Left colon (tissue), 2 donors: ENCODE measurements at regions not wholly inside any gene's neighbourhood (a gene's known extent, or its start where the extent isn't known, plus 50 kb on each side); places are given as distances from the start of the nearest gene placed in this dataset.

ENCODE experiments used
- ATAC-seq: fragments of 200-7000 bp; cut with Tn5 transposase; one replicate; pipeline ENCODE4 v1.9.1; 2020; ENCODE audit warnings: mild to moderate bottlenecking, moderate library complexity
- DNase-seq, 2 donors: peaks; one replicate each; pipeline ENCODE4 v3.0.0-alpha.2; 2020
- intact Hi-C, 2 donors: fragments of 100-400 bp; cut with DNase I in 1 of 2; cut with micrococcal nuclease in 1 of 2; formaldehyde crosslinking; loops; one replicate each; pipeline versions ENCODE4 v1.11.2 to v1.14.0; 2022; cut with DNase I, micrococcal nuclease
- donor health status: DM: no; HTN: no; CAD: no.
- donor health status: DM: yes; HTN: yes; CAD: no.

DNA sequence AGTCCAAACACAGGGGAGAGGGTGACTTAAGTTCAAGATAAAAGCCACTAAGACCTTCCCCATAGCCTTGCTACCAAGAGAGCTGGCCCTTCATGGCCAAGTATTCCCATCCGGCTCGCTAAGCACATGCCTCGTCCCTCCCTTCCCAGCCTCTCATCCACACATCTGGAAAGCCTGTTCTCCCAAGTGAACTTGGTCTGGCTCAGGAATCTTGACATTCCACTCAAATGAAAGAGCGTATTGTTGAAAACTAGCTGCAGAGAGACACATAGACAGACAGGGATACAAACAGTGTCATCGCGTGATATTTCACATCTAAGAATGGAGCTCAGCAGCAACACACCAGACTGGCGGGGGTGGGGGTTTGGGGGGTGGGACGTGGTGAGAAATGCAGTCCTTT is 182.8 kb upstream of the FOXQ1 start:
- intact Hi-C loops: no loop called here
- DNase-seq (no peak), ATAC-seq (no peak)

DNA sequence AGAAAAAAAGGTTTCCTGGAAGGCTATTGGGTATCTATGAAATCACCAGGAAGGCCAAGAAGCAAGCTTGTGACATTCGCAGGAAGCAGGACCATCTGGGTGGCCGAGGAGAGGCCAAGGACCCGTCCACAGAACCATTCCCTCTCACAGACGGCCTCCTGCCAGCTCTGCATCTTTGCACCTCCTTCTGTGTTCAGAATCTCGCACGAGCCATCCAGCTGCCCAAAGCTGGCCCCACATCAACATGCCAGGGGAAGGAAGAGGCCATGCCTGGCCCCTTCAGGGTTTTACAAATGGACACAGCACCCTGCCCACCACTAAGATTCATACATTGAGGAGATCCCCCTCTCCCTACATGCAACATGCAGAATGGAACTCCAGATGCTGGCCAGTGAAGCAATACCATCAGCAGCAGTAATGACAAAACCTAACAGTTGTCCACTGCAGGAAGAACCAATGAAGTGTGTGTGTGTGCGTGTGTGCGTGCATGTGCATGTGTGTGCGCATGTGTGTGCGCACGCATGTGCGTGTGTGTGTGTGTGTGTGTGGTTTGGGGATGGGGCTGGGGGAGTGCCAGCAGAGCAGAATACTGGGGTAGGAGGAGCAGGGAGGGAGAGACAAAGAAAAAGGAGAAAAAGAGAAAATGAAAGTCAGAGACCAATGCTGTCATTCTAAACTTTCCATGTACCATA is 184.2 kb upstream of the FOXQ1 start:
- intact Hi-C loops: no loop called here
- ATAC-seq: no peak
- DNase-seq: no peak

DNA sequence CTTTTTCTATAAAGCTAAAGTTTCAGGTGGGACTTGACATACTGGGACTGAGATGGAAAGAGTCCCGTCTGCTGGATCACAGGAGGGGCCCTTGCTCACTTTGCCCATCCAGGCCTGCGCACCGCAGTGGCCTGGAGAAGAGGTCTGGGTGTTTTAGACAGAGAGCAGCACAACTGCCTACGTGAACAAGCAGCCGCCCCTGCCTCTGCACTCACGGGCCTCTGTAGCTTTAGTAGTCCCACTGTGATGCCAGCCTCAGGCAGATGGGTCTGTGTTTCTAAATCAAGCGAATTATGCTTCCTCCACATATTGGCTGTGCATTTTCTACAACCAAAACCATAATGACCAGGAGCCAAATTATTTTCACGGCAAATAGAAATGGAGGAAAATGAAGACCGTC is 184.8 kb upstream of the FOXQ1 start:
- no peak for ATAC-seq
- no peak for DNase-seq
- intact Hi-C loops: no loop called here

- intact Hi-C loops: no loop called here
- DNase-seq: no peak
- no peak for ATAC-seq
These were observed 185.9 kb upstream of the FOXQ1 start for GRCh38 chr6:1126036-1126435.

GRCh38 chr6:1125297-1125696 is 186.6 kb upstream of the FOXQ1 start:
- ATAC-seq (no peak), DNase-seq (no peak)
- intact Hi-C loops: no loop called here

DNA sequence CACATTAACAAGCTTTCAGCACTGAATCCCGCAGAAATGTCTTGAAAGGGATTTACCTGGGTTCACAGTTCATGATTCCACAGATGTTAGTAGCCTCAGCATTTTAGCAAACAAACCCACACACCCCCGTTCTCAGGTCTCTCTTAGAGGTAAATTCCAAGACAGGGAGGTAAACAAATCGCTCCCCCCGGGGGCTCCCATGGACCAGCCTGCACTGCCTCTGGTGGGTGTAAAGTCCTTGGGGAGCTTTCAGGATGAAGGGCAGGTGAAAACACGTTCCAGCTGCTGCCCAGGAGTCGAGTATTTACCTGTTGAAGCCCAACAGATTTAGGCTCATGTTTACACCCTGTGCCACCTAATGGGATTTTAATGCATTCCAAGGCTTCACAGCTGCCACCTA is 187.0 kb upstream of the FOXQ1 start:
- intact Hi-C loops: no loop called here
- ATAC-seq (no peak), DNase-seq (no peak)

GRCh38 chr6:1123386-1124375 is 188.2 kb upstream of the FOXQ1 start:
- ATAC-seq (no peak), DNase-seq (no peak)
- intact Hi-C loops: no loop called here

- no peak for DNase-seq
- intact Hi-C loops: no loop called here
- ATAC-seq: no peak
These were observed 189.8 kb upstream of the FOXQ1 start for GRCh38 chr6:1122083-1122482.

GRCh38 chr6:1118287-1118647 is 193.6 kb upstream of the FOXQ1 start:
- no peak for ATAC-seq

DNA sequence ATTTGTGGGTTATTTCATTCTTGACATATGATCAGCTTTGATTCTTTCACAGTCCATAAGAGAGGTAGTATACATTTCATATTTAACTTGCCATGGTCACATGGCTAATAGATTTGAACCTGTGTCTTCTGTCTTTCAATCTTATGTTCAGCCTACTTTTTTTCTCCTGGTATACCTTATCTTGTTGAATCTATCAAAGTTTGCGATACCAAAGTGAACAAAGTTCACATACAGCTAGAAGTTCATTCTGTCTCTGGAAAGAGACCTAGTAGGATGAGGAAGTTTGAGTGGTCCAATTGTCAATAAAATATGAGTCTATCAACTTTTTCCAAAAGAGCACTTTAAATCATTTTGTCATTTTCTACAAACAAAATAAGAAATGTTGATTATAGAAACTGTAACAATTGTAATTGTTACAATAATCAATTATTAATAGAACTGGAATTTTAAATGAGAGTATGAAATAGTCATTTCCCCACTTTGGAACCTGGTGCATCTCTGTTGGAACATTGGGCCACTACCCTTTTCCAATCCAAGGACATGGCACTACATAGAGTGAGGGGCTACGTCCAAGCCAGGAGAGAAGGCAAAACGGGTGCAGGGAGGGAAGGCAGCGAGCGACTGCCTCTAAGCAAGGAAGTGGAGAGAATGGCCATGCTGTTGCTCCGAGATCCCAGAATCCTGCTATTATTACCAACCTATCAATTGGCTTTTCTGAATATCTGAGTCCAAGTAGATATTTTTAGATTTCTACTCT is 194.2 kb upstream of the FOXQ1 start:
- ATAC-seq: no peak
- no peak for DNase-seq
- intact Hi-C loops: no loop called here

More at GRCh38 chr6:1118287-1118647, 193.6 kb upstream of the FOXQ1 start:
- DNase-seq: no peak
- intact Hi-C loops: no loop called here

GRCh38 chr6:1116149-1116548 is 195.7 kb upstream of the FOXQ1 start:
- intact Hi-C loops: no loop called here
- DNase-seq (no peak), ATAC-seq (no peak)

GRCh38 chr6:1113916-1114540 is 197.9 kb upstream of the FOXQ1 start:
- DNase-seq (no peak), ATAC-seq (no peak)
- intact Hi-C loops: no loop called here

GRCh38 chr6:1111361-1111760 is 200.5 kb upstream of the FOXQ1 start:
- ATAC-seq: peak; percentile 26
- intact Hi-C loops: no loop called here

DNA sequence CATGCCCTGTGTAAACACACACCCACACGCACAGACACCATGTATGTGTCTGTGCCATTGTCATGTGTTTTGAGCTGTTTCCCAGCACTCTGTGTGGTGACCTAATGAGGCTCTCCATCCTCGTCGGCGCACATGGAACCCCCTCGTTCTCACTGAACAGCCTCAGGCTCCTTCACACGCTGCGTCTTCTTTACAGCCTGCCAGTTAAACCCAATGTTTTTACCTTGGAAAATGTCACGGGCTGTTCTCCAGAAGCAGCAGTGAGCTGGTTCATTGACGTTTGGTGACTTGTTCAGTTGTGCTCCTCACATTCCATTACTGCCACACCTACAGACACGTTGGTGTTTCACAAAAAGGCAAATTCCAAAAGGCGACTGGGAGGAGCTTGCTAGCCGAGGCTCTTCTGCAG is 201.0 kb upstream of the FOXQ1 start:
- intact Hi-C loops: no loop called here
- DNase-seq: no peak
- no peak for ATAC-seq

More at GRCh38 chr6:1111361-1111760, 200.5 kb upstream of the FOXQ1 start:
- no peak for DNase-seq

DNA sequence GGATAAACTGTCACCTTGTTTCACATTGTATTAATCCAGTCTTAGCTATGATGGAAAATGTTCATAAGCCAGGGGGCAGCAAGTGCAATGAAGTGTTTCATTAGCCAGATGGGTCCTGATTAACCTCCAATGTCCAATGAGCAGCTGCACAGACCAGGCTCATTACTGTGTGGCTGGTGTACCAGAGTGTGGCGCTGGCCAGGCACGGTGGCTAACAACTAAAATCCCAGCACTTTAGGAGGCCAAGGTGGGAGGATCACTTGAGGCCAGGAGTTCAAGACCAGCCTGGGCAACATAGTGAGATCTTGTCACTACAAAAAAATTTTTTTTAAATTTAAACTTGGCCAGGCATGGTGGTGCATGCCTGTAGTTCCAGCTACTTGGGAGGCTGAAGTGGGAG is 201.7 kb upstream of the FOXQ1 start:
- DNase-seq (no peak), ATAC-seq (no peak)
- intact Hi-C loops: no loop called here

DNA sequence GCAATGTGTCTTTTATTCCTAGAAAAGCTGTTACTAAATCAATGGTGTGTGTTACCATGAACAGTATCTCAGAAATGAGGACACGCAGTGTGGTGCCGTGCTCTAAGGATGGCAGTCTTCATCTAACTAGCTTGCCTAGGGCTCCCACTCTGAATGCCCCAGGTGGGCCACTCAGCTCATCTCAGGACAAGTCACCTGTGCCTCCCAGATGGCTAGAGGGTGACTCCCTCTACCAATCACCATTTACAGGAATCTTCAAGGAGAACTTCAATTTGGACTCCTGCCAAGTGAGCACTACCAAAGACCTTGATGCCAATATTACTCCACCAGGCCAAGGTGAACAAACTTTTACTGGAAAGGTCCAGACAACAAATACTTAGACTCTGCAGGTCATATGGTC is 202.8 kb upstream of the FOXQ1 start:
- DNase-seq: no peak
- intact Hi-C loops: no loop called here
- no peak for ATAC-seq

DNA sequence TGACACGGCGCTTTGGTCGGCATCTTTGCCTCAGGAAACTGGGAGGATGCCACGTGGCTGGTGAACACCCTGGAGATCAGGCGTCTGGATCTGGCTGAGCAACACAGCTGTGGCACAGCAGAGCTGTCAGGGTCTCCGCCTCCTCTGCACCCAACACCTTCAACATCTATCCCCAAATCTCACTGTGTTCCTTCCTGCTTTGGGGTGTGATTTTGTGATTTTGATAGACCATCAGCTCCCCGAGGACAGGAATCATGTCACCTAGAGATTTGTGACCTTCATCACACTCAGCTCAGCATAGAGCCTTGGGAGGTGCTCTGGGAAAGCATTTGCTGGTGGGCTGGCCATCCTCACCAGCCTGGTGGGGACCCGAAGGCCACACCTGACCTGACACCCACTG is 203.7 kb upstream of the FOXQ1 start:
- DNase-seq: no peak
- ATAC-seq: no peak
- intact Hi-C loops: no loop called here

- ATAC-seq (no peak), DNase-seq (no peak)
These were observed 204.3 kb upstream of the FOXQ1 start for GRCh38 chr6:1107578-1107977.

DNA sequence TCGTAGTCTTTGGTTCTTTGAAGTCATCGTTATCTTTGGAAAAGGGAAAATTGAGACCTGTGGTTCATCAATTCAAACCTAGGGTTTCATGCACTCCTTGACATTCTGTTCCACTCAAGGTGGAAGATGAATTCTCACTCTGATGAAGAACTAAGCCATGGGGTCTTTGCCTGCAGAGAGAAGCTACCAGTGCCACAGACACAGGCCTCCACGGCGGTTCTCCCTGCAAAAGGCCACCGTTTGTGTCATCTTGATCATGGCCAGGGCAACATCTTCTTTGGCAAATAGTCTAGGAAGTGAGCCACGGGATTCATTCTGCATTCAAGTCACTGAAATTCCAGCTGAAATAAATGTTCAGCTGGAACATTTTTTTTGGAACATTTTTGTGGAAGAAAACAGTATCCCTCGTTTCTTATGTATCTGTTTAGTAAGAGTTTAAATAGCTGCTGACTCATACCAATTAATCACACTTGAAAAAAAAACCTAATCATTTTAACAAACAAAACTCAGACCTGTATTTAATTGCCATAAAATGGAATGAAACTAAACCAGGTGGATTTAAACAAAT is 206.0 kb upstream of the FOXQ1 start:
- no peak for ATAC-seq

More at GRCh38 chr6:1107578-1107977, 204.3 kb upstream of the FOXQ1 start:
- intact Hi-C loops: no loop called here

More for the DNA sequence above, 206.0 kb upstream of the FOXQ1 start:
- no peak for DNase-seq
- intact Hi-C loops: no loop called here
